ENCODE measurements at regions not wholly inside any gene's neighbourhood (a gene's known extent, or its start where the extent isn't known, plus 50 kb on each side); places are given as distances from the start of the nearest gene placed in this dataset.
"Not testable (repeated sequence)": the region's sequence is repeated elsewhere in the genome, so short reads cannot be mapped to it uniquely, and the experiment has no call there.

GRCh38 chr2:62330959-62331358 is 135.0 kb downstream of the B3GNT2 start:
- DNase-seq (ENCODE audit: low read depth) = no peak

DNA sequence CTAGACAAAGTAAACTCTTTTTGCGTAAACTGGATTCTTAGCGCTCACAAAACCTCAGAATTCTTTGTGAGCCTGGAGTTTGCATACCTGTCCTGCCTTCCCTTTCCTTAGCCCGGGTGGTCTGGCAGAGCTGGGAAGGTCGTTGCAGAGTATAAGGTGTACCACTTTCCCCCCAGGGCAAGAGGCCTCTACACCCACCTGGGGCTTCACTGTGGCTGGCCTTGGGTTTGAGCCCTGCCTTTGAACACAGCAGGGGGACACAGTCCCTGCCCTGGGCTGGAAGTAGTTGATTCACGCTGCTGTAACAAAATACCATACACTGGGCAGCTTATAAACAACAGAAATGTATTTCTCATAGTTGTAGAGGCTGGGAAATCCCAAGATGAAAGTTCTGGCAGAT is 133.9 kb downstream of the B3GNT2 start:
- no peak for DNase-seq (ENCODE audit: low read depth)

GRCh38 chr2:62326735-62327134 is 130.8 kb downstream of the B3GNT2 start:
- no peak for DNase-seq (ENCODE audit: low read depth)

GRCh38 chr2:62325398-62325797 is 129.5 kb downstream of the B3GNT2 start:
- DNase-seq (ENCODE audit: low read depth) = no peak

GRCh38 chr2:62321380-62322289 is 125.7 kb downstream of the B3GNT2 start:
- DNase-seq (ENCODE audit: low read depth) = no peak

- DNase-seq (ENCODE audit: low read depth) = no peak
Observed at GRCh38 chr2:62320657-62321357, 124.9 kb downstream of the B3GNT2 start.

GRCh38 chr2:62320137-62320536 is 124.2 kb downstream of the B3GNT2 start:
- not testable (repeated sequence) for DNase-seq (ENCODE audit: low read depth)

DNA sequence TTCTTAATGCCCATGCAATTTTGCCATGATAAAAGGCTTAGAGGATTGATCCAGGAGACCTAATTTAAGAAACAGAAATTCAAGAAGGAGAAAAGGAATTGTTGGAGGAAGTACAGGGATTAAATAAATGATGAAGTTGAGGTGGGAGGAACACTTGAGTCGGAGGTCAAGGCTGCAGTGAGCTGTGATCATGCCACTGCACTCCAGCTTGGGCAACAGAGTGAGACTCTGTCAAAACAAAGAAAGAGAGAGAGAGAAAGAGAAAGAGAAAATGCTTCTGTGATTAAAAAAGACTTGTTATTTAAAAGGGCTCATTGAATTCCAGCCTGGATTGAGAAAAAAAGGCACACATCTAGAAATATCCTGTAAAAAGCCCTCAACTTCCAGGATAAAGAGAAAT is 123.2 kb downstream of the B3GNT2 start:
- no peak for DNase-seq (ENCODE audit: low read depth)

- no peak for DNase-seq (ENCODE audit: low read depth)
Observed at GRCh38 chr2:62315476-62315875, 119.6 kb downstream of the B3GNT2 start.

- no peak for DNase-seq (ENCODE audit: low read depth)
Observed at GRCh38 chr2:62314291-62314690, 118.4 kb downstream of the B3GNT2 start.

DNA sequence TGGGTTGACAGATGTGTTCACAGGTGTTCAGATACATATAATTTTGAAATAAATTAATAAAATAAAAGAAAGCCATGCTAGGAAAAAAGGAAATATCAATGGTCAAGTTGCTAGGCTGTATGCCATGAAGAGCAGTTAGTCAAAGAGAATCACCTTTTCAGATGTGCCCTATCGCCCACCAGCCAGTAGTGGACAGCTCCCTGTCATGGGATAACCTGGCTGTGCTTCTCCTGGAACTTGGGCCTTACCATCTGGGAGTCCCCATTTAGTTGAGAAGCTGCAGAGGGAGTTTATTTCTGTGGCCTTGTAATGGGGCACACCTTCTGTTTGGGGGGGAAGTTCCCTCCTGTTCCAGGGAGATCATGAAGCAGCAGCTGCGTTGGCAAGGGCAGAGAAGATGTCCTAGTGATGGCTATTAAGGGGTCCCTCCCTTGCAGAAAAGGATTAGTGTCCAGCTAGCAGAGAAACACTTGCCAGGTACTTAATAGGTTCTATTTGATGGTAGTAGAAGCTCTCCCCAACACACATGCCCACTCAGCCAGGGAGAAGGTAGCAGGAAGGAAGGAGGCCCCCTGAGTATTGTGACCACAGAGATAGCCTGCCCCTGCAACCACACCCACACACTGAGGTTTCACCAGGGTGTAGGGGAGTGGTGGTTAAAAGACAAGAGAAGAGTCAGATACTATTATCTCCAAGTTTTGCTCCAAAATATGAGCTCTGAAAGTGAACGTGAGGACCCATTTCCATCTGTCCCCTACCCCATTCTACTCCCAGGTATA is 117.7 kb downstream of the B3GNT2 start:
- DNase-seq (ENCODE audit: low read depth) = no peak

GRCh38 chr2:62309465-62310091 is 113.7 kb downstream of the B3GNT2 start:
- DNase-seq (ENCODE audit: low read depth) = no peak

- DNase-seq (ENCODE audit: low read depth) = no peak
Observed at GRCh38 chr2:62309081-62309464, 113.2 kb downstream of the B3GNT2 start.

DNA sequence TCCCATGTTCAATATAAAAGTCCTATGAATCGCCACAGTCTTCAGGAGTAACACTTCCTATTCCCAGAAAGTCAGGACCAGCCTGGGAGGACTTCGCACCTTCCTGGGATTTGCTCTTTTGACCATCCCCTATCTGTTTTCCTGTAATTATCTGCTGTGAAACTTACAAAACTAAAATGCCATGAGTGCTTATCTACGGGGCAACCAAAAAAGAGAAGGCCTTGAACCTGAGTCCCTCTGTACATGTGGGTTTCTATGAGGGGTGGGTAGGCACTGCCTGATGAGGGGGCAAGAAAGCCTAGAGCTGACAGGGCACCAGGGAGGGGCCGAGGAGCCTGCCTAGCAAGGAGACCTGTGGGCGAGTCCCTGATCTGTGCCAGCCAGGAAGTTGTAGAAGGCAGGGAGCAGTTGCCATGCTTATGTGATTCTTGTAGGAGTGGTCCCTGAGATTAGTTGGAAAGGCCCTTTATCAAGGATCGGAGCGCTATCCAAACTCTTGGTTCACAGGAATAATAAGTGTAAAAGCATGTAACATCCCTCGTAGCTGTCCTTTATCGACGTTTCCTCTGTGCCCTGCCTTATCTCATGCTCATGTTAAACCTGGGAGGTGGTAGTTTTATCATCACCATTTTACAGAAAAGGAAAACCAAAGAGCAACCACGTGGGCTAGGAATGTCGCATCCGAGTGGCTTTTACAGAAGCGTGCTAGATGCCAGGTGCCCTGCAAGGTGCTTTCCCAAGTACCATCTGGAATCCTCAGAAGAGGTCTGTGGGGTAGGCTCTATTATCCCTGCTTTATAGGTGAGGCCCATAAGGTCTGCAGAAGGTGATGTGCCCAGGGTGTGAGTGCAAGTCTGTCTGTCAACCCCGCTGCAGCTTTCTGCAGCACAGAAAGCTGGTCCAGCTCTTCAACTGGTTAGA is 111.8 kb downstream of the B3GNT2 start:
- no peak for DNase-seq (ENCODE audit: low read depth)

GRCh38 chr2:62306751-62307468 is 111.0 kb downstream of the B3GNT2 start:
- DNase-seq (ENCODE audit: low read depth) = no peak

GRCh38 chr2:62305421-62306176 is 109.7 kb downstream of the B3GNT2 start:
- DNase-seq (ENCODE audit: low read depth) = peak; percentile 20

DNA sequence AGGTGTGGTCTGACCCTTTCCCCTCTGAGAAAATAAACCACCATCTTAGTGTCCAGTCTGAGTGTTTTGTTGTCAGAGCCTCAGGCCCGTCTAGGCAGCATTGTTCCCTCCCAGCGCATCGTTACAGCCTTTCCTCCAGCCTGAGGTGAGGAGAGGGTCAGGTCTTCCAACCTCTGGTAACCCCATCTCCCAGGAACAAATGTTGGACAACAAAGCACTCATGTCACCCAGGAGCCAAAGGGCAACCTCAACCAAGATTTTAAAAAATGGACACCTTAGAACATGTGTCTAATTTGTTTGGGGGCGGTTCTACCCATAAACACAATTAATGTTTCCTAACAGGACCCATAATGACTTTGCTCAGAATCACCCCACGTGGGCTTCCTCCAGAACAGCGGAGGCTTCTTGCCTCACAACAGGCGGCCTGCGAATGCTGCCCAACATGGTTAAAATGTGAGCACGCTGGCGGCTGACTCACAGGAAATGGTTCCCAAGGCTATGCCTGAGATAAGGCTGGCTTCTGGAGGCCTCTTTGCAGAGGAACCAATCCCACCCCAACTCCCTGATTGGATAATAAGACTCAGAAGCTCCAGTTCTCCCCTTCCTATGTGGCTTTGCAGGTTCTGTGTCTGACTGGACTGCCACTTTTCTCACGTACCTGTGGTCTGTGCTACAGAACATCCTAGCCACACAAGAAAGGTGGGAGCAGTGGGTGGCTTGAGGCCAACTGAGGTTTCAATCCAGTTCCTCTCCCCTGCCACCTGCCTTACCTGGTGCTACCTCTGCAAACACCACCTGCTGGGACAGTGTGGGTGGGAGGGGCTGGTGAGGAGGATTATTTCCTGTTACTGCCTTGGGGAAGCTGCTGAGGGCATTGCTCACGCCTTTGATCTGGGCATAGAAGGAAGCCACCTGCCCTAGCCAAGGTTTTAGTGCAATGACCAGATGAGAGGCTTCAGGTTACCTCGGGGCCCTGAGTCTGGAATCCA is 108.8 kb downstream of the B3GNT2 start:
- DNase-seq (ENCODE audit: low read depth) = peak; percentile 11

DNA sequence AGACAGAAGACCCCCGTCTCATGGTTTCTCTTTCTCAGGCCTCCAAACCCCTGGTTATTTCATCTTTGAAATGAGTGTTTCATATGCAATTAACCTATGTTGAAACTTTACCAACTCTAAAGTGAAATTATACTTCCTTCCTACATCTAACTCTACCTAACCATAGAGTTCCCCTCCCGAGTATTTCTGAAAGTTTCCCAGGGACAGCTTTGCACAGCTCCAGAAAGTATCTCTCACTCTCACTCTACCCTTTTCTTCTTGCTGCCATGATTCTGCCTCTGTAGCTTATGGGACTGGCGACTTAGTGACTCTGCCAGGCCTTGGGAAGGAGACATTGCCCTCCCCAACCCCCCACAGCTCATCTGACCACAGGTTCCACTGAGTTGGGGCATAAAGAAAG is 107.9 kb downstream of the B3GNT2 start:
- DNase-seq (ENCODE audit: low read depth) = no peak
